ENCODE measurements at regions not wholly inside any gene's neighbourhood (a gene's known extent, or its start where the extent isn't known, plus 50 kb on each side); places are given as distances from the start of the nearest gene placed in this dataset.

- Histone ChIP-seq H3K27ac (ENCODE audit: extremely low read depth, low read depth, low read length) (no peak overlapping the region), H3K4me1 (ENCODE audit: control insufficient read depth, insufficient read depth, low read length) (no peaks in the 10 kb centered on the region), H3K36me3 (ENCODE audit: control insufficient read depth in 2 of 2, insufficient read depth in 1 of 2, low read length in 2 of 2) (no peaks in the 10 kb centered on the region), H3K9me3 (ENCODE audit: control insufficient read depth, insufficient read depth, low read depth, low read length) (no peaks in the 10 kb centered on the region), H3K4me3 (ENCODE audit: low read depth, low read length) (no peak overlapping the region)
- POLR2A ChIA-PET: no interaction called here
- CTCF ChIA-PET: interaction anchor here (0.6 kb wide), 1 partner anchor 265 kb away, joined by 3 read pairs; no protein-coding TSS in a partner anchor
- TF ChIP-seq PRDM1 (tag by site-specific recombination; IDR thresholded peaks at IDR 0.05): no peak
- TF ChIP-seq ZNF677 (tag by site-specific recombination; IDR thresholded peaks at IDR 0.05): no peak
- TF ChIP-seq ZNF311 (tag by site-specific recombination; IDR thresholded peaks at IDR 0.05; ENCODE audit: borderline replicate concordance): no peak
- no peak for TF ChIP-seq ZNF23 (tag by site-specific recombination; IDR thresholded peaks at IDR 0.05; ENCODE audit: borderline replicate concordance)
- no peak for TF ChIP-seq GLI2 (tag by site-specific recombination; IDR thresholded peaks at IDR 0.05; ENCODE audit: borderline replicate concordance, low read depth)
- TF ChIP-seq ZNF2 (tag by site-specific recombination; IDR thresholded peaks at IDR 0.05): no peak
Observed at GRCh38 chr2:5123582-5124196, 568.5 kb upstream of the SOX11 start.

GRCh38 chr2:5125017-5125730 lies 567.0 kb upstream of the SOX11 start:
- no peak for TF ChIP-seq AEBP2 (tag by site-specific recombination; IDR thresholded peaks at IDR 0.05; ENCODE audit: borderline replicate concordance)
- no peak for TF ChIP-seq ZNF133 (tag by site-specific recombination; IDR thresholded peaks at IDR 0.05)
- TF ChIP-seq ZNF610 (tag by site-specific recombination; IDR thresholded peaks at IDR 0.05; ENCODE audit: borderline replicate concordance): no peak
- TF ChIP-seq ZBTB48 (tag by site-specific recombination; IDR thresholded peaks at IDR 0.05): no peak
- TF ChIP-seq ZNF404 (tag by site-specific recombination; IDR thresholded peaks at IDR 0.05): no peak
- TF ChIP-seq ZNF416 (tag by site-specific recombination; IDR thresholded peaks at IDR 0.05): no peak
- no peak for TF ChIP-seq KLF16 (tag by site-specific recombination; IDR thresholded peaks at IDR 0.05)
- no peak for TF ChIP-seq ZNF707 (tag by site-specific recombination; IDR thresholded peaks at IDR 0.05)
- TF ChIP-seq ZFHX2 (tag by site-specific recombination; conservative IDR thresholded peaks at IDR 0.05): no peak
- TF ChIP-seq ZNF221 (tag by site-specific recombination; IDR thresholded peaks at IDR 0.05; ENCODE audit: borderline replicate concordance): no peak
- TF ChIP-seq ZNF354C (tag by site-specific recombination; IDR thresholded peaks at IDR 0.05; ENCODE audit: borderline replicate concordance, low read depth): no peak
- no peak for TF ChIP-seq ZNF626 (tag by site-specific recombination; IDR thresholded peaks at IDR 0.05)
- no peak for TF ChIP-seq OVOL3 (tag by site-specific recombination; IDR thresholded peaks at IDR 0.05)
- TF ChIP-seq ZNF2 (tag by site-specific recombination; IDR thresholded peaks at IDR 0.05): no peak
- TF ChIP-seq WT1 (tag by site-specific recombination; IDR thresholded peaks at IDR 0.05): no peak
- TF ChIP-seq, protein P1, sequence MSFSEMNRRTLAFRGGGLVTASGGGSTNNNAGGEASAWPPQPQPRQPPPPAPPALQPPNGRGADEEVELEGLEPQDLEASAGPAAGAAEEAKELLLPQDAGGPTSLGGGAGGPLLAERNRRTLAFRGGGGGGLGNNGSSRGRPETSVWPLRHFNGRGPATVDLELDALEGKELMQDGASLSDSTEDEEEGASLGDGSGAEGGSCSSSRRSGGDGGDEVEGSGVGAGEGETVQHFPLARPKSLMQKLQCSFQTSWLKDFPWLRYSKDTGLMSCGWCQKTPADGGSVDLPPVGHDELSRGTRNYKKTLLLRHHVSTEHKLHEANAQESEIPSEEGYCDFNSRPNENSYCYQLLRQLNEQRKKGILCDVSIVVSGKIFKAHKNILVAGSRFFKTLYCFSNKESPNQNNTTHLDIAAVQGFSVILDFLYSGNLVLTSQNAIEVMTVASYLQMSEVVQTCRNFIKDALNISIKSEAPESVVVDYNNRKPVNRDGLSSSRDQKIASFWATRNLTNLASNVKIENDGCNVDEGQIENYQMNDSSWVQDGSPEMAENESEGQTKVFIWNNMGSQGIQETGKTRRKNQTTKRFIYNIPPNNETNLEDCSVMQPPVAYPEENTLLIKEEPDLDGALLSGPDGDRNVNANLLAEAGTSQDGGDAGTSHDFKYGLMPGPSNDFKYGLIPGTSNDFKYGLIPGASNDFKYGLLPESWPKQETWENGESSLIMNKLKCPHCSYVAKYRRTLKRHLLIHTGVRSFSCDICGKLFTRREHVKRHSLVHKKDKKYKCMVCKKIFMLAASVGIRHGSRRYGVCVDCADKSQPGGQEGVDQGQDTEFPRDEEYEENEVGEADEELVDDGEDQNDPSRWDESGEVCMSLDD (tag by site-specific recombination; IDR thresholded peaks at IDR 0.05): no peak
- H3K27ac ChIP-seq (ENCODE audit: extremely low read depth, low read depth, low read length): no peak overlapping the region
- no peak overlapping the region for H3K4me3 ChIP-seq (ENCODE audit: low read depth, low read length)
- no peaks in the 10 kb centered on the region for H3K4me1 ChIP-seq (ENCODE audit: control insufficient read depth, insufficient read depth, low read length)
- H3K9me3 ChIP-seq (ENCODE audit: control insufficient read depth, insufficient read depth, low read depth, low read length): no peaks in the 10 kb centered on the region
- no peaks in the 10 kb centered on the region for H3K36me3 ChIP-seq (ENCODE audit: control insufficient read depth in 2 of 2, insufficient read depth in 1 of 2, low read length in 2 of 2)
- POLR2A ChIA-PET: no interaction called here
- CTCF ChIA-PET: interaction anchor here (0.6 to 0.7 kb wide), 2 partner anchors 69 to 131 kb away, joined by 3 read pairs; no protein-coding TSS in a partner anchor
